NCI-H1105 treated with DMSO at 0.1 percent for 48 hours (cell line): ENCODE measurements at regions not wholly inside any gene's neighbourhood (a gene's known extent, or its start where the extent isn't known, plus 50 kb on each side); places are given as distances from the start of the nearest gene placed in this dataset.

Experiments used
- DNase-seq: peaks from one replicate; lab custom pipeline; 2025; lab: John Stamatoyannopoulos, UW

GRCh38 chr5:124232515-124232914, 513.9 kb downstream of the ZNF608 start:
- DNase-seq, result no peak

DNA sequence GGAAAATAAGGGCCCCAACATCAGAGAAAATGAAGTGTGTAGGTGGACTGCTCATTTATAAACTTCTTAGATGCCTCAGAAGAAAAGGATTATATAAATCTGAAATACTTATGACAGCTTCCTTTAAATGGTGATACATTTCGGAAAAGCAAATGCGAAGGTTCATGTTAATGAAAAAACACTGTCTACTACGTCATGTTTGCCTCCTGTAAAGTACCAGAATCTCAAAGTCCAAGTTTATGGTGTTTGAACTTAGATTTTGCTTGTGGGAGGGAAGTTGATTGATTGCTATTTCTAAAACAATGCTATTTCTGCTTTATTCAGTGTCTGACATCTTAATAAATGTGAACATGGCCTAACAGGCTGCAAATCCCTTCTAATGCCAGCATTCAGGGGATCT, 514.6 kb downstream of the ZNF608 start:
- DNase-seq, result no peak

DNA sequence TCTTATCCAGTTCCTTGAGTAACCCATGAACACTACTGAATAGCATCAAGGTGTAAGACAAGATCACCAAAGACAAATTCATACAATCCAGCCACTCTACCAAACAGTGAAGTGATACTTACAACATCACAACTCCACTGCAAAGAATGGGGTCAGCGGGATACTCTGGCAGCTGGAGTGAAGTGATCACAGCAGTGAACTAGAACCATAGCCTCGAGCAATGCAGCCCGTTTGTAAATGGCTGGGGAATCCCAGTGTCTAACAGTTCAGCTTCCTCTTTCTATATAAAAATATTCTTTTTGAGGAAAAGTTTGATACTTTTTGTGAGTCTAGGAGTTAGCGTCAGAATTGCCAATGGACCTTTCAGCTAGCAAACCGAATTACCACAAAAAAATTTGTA, 515.2 kb downstream of the ZNF608 start:
- no peak for DNase-seq

- DNase-seq, result no peak
These were observed 516.0 kb downstream of the ZNF608 start for GRCh38 chr5:124230456-124230855.

- no peak for DNase-seq
These were observed 517.1 kb downstream of the ZNF608 start for GRCh38 chr5:124229352-124229751.

DNA sequence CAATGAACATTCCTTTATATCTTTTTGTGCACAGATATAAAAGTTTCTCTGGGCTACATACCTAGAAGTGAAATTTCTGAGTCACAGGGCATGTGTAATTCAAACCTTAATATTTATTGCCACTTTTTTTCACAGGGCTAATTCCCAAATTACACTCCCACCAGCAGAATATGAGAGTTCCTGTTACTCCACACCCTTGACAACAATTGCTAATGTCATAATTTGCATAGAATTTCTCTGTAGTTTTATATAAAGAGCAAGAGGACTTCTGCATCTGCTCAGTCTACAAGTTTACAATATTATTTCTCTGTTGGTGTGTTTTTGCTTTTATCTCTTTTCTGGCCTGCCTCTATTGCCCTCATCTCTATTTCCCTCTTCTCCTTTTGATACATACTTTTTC, 518.5 kb downstream of the ZNF608 start:
- DNase-seq, result no peak

- no peak for DNase-seq
These were observed 526.0 kb downstream of the ZNF608 start for GRCh38 chr5:124220418-124220817.

DNA sequence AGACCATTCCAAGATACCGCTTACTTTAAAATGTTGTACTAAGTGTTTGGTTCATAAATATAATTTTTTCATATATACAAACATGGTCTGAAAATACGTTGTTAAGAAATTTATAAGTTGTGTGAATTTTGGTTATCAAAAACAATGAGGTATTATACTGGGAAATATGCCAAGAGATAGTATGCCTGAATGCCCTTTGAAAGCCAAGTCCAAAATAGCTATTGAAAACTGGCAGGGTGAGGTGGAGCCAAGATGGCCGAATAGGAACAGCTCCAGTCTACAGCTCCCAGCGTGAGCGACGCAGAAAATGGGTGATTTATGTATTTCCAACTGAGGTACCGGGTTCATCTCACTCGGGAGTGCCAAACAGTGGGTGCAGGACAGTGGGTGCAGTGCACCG, 533.5 kb downstream of the ZNF608 start:
- peak; percentile 24 for DNase-seq

- no peak for DNase-seq
These were observed 536.1 kb downstream of the ZNF608 start for GRCh38 chr5:124210111-124210910.

GRCh38 chr5:124207118-124207517, 539.3 kb downstream of the ZNF608 start:
- no peak for DNase-seq

DNA sequence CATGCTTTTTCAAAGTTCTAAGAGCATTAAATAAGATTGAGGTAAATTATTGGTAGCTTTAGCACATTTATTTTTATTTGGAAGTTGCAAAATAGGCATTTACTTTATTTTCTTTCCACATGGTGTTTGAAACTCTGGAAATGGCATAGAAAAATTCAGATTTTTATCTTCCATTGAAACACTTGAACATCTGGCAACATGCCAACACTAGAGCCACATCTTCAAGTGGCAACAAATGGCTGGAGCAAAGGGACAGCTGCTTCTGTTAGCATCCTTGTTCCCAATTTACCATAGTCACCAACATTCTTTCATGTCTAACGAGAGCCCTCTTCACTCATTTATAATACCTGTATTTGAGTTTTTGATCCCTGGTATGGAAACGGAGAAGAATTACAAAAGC, 539.9 kb downstream of the ZNF608 start:
- peak; percentile 64 for DNase-seq

GRCh38 chr5:124203303-124203702, 543.1 kb downstream of the ZNF608 start:
- DNase-seq, result no peak

GRCh38 chr5:124200381-124200780, 546.1 kb downstream of the ZNF608 start:
- no peak for DNase-seq

DNA sequence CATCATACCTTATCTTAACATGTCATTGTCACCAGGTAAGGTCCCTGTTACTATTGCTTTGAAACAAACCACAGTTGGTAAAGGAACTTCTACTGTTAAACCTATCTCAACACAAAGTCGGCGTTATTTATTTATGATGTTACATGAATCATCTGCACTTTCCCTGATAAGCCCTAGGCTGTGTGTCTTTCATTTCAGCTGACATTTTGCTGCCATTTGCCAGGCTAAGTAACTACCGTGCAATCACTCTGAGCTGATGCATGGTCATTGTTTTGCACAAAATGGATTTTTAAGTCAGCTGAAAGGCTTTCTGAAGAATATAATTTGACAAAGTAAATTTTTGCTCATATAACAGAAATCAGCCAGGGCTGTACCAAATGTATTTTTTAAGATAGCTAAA, 546.5 kb downstream of the ZNF608 start:
- no peak for DNase-seq

GRCh38 chr5:124195411-124195810, 551.0 kb downstream of the ZNF608 start:
- no peak for DNase-seq

- DNase-seq, result no peak
These were observed 552.2 kb downstream of the ZNF608 start for GRCh38 chr5:124194282-124194681.

- no peak for DNase-seq
These were observed 553.1 kb downstream of the ZNF608 start for GRCh38 chr5:124193371-124193789.

DNA sequence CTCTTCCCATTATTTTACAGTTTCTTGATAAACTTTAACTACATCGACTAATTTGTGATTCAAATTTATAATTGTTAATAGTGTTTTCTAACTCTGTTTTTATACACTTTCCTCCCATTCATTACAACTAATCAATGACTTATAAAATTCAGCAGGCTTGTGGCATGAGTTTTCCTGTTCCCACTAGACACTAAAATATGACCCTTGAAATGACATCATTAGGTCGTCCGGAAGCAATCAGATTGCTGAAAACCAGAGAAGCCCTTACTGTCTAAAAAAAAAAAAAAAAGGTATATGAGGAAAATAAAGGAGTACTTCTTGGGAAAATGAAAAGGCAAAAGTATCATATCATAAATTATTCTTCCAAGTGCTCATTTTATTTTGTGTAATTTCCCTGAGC, 553.7 kb downstream of the ZNF608 start:
- no peak for DNase-seq

DNA sequence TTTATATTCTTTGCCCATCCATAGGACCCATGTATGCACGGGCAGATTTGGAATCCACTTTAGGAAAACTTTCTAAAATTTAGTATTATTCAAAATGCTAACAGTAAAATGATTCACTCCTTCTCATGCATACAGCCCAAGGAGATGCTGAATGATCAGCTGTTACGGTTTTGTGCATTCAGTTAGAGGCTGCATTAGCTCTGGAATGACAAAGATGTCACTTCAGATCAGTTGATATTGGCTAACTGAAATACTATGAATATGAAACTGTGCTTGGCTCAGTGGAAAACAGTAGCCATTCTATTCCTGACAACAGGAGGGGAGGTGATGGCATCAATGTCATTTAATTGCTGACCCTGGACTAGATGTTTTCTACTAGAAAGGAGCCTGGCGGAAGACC, 560.7 kb downstream of the ZNF608 start:
- DNase-seq, result no peak

GRCh38 chr5:124182133-124182532, 564.3 kb downstream of the ZNF608 start:
- no peak for DNase-seq

DNA sequence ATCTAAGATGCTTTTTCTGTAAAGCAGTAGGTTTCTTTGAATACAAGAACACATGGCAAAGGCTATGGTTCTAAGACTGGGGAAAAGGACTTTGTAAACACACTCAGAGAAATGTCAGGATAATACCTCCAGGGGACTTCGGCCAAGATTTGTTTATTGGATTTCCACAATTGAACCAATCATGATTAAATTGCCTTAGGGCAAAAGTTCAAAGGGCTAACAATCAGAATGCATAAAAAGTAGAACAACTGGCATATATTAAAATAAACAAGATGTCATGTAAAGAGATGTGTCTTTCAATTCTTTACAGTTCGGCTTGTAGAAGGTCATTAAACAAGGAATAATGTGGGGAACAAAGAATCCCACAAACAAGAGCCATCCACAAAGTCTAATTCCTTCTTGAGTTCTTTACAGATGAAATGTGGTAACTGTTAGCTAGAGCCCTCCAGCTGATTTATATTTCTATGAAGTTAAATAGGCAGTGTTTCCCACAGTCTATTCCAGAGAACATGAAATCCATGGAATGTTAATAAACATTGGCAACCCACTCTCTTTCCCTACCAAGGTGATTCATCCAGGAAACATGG, 565.5 kb downstream of the ZNF608 start:
- no peak for DNase-seq

- DNase-seq, result no peak
These were observed 566.1 kb downstream of the ZNF608 start for GRCh38 chr5:124180299-124180874.

DNA sequence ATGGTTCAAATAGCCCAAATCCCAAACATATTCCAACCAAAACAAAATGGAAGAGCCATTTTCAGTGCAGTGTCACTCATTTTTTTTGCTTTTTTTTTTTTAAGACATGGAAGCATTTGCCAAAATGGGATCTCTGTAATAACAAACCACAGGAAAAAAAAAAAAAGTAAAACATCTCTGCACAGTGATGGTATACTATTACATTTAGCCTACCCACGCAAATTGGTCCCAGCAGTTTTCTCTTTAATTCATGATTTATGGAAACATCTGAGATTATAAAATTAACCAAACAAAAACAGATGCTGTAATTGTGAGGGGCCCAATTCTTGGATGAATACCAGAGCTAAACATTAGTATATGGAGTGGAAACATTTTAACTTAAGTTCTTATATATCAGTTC, 566.6 kb downstream of the ZNF608 start:
- DNase-seq, result no peak

DNA sequence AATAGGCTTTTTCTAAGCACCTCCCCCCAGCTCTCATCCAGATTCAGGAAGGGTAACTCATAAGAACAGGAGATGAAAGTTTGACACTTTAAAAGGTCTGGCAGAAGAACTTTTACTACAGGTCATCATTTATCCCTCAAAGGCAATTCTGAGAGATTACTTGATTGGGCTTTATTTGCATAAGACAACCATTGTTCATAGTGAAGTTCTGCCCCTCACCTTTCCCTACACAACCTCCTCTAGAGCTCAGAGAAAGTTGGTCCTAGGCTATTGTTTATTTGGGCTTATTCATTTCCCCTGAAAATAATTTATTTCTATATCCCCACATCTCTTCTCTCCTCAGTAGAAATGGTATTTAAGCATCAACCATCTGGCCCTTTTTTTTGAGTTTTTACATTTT, 568.4 kb downstream of the ZNF608 start:
- no peak for DNase-seq
